NCI-H524 treated with DMSO at 0.1 percent for 48 hours (cell line): ENCODE measurements at regions not wholly inside any gene's neighbourhood (a gene's known extent, or its start where the extent isn't known, plus 50 kb on each side); places are given as distances from the start of the nearest gene placed in this dataset.
"Not testable (repeated sequence)": the region's sequence is repeated elsewhere in the genome, so short reads cannot be mapped to it uniquely, and the experiment has no call there.

Experiments used
- DNase-seq: peaks from one replicate; lab custom pipeline; 2025; lab: John Stamatoyannopoulos, UW

DNA sequence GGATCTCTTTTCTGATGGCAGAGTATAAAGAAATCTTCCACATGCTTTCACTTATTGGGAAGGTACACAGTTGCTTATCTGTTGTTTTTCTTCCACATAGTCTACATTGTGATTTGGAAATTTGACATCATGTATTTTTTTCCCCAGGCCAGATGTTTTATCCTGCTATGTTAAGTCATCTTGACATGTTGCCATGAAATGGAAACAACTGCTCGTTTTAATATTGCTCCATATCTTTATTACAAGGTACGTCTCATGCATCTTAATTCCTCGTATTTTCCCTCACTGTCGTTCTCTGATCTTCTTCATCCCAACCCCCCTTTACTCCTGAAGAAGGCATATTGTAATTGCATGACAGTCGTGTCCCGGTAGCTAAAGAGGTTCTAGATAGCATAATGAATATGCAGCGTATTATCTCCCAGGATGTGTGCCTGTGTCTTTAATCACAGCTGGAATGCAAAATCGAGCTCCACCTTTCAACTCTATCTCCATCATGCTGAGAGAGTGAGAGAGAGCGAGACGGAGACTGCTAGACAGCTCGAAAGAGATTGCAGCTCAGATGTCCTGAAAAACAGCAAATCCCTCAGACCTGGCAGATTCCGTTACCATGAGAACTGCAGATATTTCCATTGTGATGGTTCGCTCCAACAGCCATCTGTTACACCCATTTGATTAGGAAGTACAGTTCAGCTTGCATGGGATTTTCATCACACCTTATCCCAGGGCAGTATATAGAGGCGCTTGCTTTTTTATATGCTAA is 281.7 kb downstream of the TMEM38B start:
- peak; percentile 77 for DNase-seq

DNA sequence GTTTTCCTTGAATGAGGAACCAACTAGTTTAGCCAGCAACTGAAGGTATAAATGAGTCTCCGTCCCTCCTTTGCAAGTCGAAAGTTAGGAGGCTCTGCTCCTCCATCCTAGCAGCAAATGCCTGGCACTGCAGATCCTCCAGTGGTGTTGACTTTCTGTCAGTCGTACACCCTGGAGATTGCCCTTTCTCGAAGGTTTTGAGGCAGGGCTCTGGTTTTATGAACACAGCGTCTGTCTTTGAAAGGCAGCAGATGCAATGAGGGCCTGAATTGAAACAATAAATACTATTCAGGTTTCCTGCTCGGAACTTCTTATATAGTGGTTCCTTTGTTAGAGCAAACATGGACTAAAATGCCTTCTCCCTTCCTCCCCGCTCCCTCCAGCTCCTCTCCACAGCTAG is 284.0 kb downstream of the TMEM38B start:
- DNase-seq: no peak

DNA sequence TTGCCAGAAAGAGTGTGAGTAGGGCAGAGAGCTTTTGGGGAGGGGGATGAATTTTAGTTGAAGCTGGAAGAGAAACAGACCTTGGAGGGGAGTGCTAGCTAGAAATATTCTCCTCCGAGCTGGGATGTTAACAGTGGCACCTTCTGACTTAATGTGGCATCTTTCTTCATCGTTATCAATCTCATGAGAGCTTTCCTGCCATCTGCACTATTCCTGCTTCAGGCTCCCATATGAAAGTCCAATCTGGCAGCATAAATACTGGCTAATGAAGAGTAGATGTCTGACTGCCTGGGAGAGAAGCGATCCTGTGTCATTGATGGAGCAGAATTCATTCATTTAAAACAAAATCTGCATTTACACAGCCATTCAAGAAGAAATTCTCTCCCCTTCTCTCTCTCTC is 284.5 kb downstream of the TMEM38B start:
- DNase-seq: peak; percentile 77

DNA sequence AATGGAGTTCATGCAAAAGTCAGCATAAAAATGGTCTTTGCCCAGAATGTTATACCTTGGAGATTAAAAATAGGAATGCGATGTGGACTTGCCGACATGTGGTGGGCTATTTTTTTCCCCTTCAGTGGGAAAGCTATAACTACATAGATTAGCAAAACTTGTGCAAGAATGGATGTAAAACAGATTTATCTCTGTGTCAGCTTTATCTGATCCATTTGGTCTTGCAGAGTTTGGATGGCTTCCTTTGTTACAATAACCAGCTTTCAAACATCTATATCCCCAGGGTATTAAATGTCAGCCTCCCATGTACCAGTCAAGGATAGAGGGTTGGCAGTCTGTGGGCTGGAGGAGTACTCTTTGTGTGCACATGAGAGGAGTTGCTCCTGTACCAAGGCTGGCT is 284.9 kb downstream of the TMEM38B start:
- DNase-seq: no peak

DNA sequence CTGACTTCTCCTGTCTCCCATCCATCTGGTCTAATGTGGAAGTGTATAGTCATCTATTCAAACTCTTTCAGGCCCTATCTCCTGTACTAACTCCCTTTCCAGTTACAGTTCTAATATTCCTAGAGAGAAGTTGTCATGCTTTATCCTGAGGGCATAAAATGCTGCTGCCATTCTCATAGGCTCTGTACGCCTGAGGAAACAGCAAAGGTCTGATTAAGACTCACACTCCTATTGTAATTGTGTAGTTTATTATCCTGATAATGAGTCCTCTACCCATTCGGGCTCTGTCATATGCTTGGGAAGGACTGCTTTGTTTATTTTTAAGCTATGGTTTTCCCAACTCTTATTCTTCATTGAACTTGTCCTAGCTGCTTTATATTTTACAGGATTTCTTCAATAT is 290.4 kb downstream of the TMEM38B start:
- DNase-seq: no peak

DNA sequence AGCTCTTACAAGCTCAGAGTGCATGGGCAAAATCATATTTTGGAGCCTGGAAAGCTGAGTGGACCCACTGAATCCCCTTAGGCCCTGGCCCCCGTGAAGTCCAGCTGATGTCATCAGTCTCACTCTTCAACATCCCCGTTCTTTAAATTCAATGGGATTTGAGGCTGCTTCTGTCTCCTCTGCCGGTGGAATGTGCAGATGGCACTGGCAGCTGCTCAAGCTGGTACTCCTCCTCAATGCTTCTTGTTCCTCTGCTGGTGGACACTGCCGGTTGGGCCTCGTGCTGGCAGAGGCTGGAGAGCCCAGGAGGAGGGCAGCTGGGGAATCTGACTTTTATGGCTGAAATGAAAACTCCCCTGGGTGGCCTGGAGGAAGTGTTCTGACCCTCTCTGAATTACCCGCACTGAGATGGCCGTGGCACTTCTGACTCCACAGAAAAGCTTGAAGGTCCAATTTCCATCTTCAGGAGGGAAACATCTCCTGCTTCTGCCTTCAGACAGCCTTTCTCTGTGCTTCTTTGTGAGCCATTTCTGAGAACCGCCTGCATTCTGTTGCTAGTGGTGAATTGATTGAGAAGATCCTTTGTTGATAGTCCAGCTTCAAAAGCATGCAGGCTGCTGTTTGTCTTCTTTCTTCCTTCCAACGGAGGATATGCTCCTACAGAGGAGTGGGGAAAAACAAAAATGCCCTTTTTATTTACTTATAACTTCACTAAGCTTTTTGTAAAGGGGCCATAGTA is 298.9 kb downstream of the TMEM38B start:
- peak; percentile 91 for DNase-seq

DNA sequence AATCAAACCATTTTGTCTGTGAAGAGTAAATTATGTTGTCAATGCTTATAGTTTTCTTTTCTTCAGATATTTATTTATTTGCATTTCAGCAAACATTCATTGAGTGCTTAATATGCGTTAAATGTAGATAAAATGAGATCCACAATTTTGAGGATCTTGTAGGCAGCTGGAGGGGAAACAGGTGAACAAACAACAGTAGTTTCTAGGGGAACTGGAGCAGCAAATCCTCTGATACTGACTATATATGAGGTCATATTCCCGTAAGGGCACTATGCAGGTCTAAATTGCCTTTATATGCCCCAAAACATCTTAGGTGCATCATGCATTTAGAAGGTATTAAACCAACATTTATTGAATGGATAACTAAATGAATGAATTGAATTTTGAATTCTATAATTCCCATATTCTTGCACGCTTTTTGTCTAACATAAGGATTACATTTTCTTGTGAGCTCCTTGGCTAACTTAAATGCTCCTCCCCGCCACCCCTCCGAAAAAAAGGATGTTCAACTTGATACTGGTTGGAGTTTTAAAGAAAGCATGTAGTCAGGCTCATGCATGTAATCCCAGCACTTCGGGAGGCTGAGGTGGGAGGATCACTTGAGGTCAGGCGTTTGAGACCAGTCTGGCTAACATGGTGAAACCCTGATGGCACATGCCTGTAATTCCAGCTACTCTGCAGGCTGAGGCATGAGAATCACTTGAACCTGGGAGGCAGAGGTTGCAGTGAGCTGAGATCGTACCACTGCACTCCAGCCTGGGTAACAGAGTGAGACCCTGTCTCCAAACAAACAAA is 299.8 kb downstream of the TMEM38B start:
- no peak for DNase-seq

DNA sequence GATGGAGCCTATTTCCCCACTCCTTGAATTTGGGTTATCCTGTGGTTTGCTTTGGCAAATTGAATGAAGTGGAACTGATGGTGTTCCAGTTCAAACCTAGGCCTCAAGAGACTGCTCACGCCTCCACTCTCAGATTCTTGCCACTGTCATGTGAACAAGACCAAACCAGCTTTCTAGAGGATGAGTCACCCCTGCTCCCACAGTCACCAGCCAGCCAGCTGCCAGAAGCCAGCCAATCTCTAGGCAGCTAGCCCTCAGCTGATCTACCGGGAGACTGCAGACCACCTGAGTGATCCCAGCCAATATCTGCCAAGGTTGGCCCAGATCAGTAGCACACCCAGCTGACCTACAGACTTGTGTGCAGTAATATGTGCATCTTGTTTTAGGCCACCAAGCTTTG is 300.6 kb downstream of the TMEM38B start:
- DNase-seq: no peak

DNA sequence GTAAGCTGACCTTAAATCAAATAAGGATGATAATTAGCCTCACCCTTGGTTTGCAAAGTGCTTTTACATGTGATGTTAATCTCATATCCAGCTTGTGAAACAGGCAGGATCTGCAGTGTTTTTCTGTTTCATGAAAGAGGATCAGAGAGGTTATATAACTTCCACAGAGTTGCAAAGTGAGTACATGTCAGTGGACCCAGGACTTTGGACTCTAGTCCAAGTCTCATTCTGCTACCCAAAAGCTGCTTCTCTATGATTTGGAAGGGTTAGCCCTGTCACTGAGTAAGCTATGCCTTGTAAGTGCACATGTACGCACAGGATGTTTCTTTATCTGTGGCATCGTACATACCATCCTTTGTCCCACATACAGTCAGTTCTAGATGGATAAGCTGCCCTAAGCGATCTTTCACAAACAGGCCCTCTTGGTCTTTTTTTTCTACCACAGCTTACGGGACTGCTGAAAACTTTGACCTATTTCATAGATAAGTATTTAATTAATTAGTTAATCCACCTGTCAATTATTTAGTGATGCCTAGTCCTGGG is 322.9 kb downstream of the TMEM38B start:
- DNase-seq: no peak

DNA sequence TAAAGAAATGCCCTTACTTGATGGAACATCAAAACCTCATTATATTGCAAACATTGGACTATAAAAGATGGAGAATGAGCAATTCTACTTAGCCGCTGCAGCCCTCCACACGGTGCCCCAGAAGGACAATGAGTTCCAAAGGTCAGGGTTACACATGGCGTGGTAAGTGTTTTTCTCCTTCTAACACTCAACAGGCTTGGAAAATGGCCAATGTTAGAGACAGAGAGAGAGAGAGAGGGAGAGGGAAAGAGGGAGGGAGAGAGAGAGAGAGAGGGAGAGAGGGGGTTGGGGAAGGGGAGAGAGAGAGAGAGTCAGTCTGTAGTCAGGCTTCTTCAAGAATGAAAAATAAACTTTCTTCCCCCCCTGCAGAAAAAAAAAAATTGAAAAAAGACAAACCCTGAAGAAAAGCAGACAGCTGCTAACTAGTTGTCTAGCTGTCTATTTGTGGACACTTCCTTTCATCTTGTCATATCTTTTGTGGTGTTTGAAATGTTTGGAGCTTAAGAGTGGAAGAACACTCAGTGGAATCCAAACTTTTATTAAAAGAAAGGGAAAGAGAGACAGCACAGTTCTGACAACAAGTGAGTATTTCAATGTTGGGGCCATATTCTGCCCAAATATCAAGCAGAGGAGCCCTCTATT is 324.8 kb downstream of the TMEM38B start:
- DNase-seq: no peak

DNA sequence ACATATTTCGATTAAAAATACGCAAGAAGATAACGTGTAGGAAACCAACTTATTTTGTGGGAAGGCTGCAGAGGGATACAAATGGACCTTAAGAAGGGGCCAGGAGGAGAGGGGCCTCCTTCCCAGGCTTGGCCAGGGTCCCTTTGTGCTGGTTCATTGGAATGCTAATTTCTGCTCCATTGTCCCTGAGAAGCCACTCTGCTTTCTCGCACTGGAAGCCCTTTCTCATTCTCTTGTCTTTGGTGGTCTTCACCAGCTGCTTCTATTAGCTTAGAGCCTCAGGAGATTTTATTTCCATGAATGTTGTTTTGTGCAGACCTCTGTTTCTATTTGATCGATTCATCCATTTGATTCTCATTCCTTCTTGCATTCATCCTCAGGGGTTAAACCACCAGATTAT is 325.4 kb downstream of the TMEM38B start:
- no peak for DNase-seq

DNA sequence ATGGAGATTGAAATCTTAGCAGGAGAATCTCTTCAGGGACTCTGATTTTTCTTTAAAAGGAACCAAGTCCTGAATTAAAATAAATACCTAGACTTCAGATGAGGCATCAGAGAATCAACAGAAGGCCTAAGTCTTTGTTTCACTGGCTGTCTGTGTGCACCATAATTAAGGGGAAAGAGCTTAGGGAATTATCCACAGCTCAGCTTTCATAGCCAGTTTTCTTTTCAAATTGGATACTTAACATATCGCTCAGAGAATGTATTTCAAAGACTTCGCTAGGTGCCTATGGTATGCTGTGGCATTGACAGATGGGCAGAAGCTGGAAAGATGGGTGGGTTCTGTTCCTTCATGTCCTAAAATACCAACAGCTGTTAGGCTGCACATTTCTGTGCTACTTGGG is 325.8 kb downstream of the TMEM38B start:
- peak; percentile 95 for DNase-seq

DNA sequence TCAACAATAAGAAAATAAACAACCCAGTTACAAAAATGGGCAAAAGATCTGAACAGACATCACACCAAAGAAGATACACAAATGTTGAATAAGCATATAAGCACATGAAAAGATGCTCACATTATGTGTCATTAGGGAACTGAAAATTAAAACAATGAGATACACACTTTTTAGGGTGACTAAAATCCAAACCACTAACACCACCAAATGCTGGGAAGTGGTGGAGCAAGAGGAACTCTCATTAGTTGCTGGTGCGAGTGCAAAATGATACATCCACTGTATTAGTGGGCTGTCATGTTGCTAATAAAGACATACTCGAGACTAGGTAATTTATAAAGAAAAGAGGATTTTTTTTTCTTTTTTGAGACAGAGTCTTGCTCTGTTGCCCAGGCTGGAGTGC is 329.1 kb downstream of the TMEM38B start:
- DNase-seq: no peak

DNA sequence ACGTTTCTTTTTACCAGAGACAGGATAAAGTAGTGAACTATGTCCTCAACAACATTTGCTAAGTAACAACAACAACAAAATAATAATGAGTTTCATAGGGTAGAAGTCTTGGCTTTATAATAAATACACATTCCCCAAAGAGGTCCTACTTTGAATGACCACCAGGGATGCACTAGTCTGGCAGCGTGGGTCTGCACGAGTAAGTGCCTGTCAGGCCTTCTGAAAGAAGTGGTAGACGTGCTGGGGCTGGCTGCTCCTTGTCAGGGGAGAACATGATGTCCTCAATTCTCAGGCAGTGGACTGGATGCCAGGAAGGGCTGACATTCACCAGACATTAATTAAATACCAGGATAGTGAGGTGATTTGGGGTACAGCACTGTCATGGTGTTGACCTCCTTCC is 331.1 kb downstream of the TMEM38B start:
- no peak for DNase-seq

DNA sequence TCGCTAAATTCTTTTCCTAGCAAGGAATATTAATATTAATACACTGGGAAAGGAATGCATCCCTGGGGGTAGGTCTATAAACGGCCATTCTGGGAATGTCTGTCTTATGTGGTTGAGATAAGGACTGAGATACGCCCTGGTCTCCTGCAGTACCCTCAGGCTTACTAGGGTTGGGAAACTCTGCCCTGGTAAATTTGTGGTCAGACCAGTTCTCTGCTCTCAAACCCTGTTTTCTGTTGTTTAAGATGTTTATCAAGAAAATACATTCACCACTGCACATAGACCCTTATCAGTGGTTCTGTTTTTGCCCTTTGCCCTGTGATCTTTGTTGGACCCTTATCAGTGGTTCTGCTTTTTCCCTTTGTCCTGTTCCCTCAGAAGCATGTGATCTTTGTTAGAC is 335.8 kb downstream of the TMEM38B start:
- not testable (repeated sequence) for DNase-seq

DNA sequence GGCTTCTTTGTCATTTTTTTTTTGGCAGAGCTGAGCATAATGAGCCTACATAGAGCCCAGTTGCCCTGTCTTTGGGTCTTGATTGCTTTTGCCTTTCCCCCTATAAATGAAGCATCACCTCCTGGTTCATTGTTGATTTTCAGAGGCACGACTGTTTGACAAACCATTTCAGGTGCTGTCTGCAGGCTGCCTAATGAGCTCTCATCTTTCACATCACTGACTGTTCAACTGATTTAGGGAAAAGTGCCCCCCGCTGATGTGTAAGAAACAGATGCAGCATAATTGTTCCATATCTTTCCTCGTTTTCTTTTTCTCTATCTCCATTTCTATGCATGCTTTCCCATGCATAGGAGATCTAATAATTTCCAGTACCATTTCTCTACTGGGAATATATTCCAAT is 338.6 kb downstream of the TMEM38B start:
- no peak for DNase-seq

DNA sequence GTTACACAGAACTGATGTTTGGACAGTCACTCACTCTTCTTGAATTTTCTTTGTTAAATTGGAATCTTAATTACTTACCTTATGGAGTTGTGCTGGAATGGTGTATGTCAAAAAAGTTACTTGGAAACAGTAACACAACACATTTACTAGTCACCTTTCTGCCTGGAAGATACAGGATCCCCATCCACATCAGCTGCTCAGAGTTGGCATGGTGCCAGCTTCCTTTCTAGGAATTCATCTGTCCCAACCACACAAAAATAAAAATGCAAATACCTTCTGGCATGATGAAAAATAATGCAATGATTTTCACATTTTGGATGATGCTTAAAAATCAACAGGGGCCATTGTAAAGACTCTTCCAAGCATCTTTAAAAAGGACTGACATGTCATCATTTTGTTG is 341.5 kb downstream of the TMEM38B start:
- DNase-seq: no peak

DNA sequence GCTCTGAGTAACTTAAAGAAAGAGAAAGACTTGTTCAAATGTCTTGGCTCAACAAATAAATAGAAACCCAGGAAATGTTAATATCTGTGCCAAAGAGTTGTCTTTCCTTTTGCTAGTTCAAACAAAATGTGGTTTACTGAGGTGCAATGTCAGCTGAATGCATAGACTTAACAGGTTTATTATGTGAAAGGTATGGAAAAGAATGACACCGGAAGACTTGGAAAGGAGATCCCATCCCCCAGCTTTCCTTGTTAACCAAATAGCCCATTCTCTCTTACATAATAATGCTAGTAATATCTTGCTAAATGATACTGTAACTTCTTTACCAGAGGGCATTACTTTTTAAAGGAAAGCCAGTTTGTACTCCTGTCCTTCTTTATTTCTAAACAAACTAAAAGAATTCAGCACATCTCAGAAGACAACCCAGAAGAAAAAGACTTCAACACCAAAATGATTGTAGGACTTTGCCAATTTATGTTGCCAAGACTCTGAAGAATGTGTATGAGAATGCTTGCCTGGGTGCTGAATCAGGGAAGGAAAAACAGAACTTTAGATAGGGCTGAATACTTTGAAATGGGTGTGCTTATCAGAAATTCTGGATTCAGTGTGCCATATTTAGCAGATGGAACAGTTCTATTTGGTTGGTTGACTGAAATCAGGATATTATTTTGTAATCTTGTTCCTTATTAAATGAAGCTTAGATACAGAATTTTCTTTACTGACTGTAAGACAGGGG is 344.1 kb downstream of the TMEM38B start:
- DNase-seq: no peak

DNA sequence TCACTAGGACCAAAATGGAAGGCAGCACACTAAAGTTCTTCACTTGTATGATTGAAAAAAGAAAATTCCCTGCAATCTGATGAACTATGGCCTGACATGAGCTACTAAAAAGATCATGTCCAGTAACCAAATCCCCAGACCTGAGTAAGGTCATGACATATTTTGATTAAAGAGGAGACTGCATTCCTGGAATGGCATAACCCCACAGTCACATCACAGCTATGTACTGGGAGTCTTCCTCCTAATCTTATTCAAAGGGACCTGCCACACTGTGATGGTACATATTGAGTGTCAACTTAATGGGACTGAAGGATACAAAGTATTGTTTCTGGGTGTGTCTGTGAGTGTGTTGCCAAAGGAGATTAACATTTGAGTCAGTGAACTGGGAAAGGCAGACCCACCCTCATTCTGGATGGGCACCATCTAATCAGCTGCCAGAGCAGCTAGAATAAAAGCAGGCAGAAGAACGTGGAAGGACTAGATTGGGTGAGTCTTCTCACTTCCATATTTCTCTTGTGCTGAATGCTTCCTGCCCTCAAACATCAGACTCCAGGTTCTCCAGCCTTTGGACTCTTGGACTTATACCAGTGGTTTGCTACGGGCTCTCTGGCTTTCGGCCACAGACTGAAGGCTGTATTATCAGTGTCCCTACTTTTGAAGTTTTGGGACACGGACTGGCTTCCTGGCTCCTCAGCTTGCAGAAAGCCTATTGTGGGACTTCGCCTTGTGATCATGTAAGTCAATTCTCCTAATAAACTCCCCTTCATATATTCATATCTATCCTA is 345.0 kb downstream of the TMEM38B start:
- DNase-seq: no peak

DNA sequence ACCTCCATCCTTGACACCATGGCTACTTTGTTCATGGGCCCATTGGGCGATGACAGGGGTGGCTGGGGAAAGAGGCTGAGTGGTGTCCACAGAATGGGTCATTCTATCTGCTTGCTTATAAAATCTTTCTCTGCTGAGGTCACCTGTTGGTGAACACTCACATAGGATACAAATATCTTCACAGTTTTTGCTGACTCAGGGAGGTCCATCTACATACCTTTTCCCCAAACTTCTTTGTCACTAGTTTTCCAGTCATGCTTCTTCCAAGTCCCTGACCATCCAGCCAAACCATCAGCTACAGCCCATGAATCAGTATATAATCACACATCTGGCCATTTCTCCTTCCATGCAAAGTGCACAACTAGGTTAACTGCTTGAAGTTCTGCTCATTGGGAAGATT is 347.6 kb downstream of the TMEM38B start:
- DNase-seq: not testable (repeated sequence)

DNA sequence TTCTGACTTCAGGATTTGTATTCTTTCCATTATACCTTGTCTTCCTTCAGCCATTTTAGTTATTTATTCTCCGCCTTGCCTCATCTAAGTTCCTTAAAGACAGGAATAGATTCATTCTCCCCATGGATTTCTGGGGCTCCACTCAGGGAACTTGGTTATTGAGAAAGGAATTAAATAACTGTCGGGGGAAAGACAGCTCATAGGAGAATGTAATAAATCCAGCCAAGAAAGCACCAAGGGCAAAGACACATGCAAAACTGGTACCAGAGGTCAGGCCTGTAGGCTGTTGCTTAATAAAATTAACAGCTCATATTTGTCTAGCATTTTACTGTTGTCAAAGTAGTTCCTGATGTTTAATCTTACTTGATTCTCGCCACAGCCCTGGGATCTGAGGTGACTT is 357.2 kb downstream of the TMEM38B start:
- no peak for DNase-seq
